ENCODE measurements at regions not wholly inside any gene's neighbourhood (a gene's known extent, or its start where the extent isn't known, plus 50 kb on each side); places are given as distances from the start of the nearest gene placed in this dataset.
"Not testable (repeated sequence)": the region's sequence is repeated elsewhere in the genome, so short reads cannot be mapped to it uniquely, and the experiment has no call there.

- ATAC-seq (no peak), DNase-seq (no peak)
- no peaks in the 10 kb centered on the region for H3K4me1 Mint-ChIP-seq (ENCODE audit: low read depth)
- H3K27me3 Mint-ChIP-seq (ENCODE audit: low read depth) = no peaks in the 10 kb centered on the region
- H3K9me3 Mint-ChIP-seq = peaks cover 12% of the 10 kb centered on the region
- no peaks in the 10 kb centered on the region for H3K36me3 Mint-ChIP-seq (ENCODE audit: insufficient read depth)
- H3K4me3 Mint-ChIP-seq = no peak overlapping the region
Measured at GRCh38 chr4:36590343-36590742, 308.9 kb downstream of the DTHD1 start.

- Mint-ChIP-seq H3K36me3 (ENCODE audit: insufficient read depth) (no peaks in the 10 kb centered on the region), H3K4me3 (no peak overlapping the region), H3K4me1 (ENCODE audit: low read depth) (no peaks in the 10 kb centered on the region), H3K9me3 (no peaks in the 10 kb centered on the region), H3K27me3 (ENCODE audit: low read depth) (no peaks in the 10 kb centered on the region)
- DNase-seq (no peak), ATAC-seq (no peak)
Measured at GRCh38 chr4:36601864-36602495, 320.6 kb downstream of the DTHD1 start.

GRCh38 chr4:36609661-36610060 is 328.2 kb downstream of the DTHD1 start:
- ATAC-seq = no peak
- Mint-ChIP-seq H3K4me1 (ENCODE audit: low read depth) (no peaks in the 10 kb centered on the region), H3K4me3 (no peak overlapping the region), H3K9me3 (peaks cover 14% of the 10 kb centered on the region), H3K36me3 (ENCODE audit: insufficient read depth) (no peaks in the 10 kb centered on the region), H3K27me3 (ENCODE audit: low read depth) (peaks cover 2% of the 10 kb centered on the region)
- no peak for DNase-seq

- DNase-seq (no peak), ATAC-seq (no peak)
- H3K4me3 Mint-ChIP-seq = no peak overlapping the region
- no peaks in the 10 kb centered on the region for H3K4me1 Mint-ChIP-seq (ENCODE audit: low read depth)
- peaks cover 2% of the 10 kb centered on the region for H3K27me3 Mint-ChIP-seq (ENCODE audit: low read depth)
- H3K9me3 Mint-ChIP-seq = peaks cover 14% of the 10 kb centered on the region
- H3K36me3 Mint-ChIP-seq (ENCODE audit: insufficient read depth) = no peaks in the 10 kb centered on the region
Measured at GRCh38 chr4:36610628-36611027, 329.2 kb downstream of the DTHD1 start.

GRCh38 chr4:36613142-36613541 is 331.7 kb downstream of the DTHD1 start:
- not testable (repeated sequence) for H3K27me3 Mint-ChIP-seq (ENCODE audit: low read depth); H3K36me3 Mint-ChIP-seq (ENCODE audit: insufficient read depth); H3K4me3 Mint-ChIP-seq; ATAC-seq; H3K4me1 Mint-ChIP-seq (ENCODE audit: low read depth); DNase-seq
- peaks cover 14% of the 10 kb centered on the region for H3K9me3 Mint-ChIP-seq

- Mint-ChIP-seq H3K4me3 (no peak overlapping the region), H3K9me3 (peaks cover 14% of the 10 kb centered on the region), H3K4me1 (ENCODE audit: low read depth) (no peaks in the 10 kb centered on the region), H3K36me3 (ENCODE audit: insufficient read depth) (no peaks in the 10 kb centered on the region), H3K27me3 (ENCODE audit: low read depth) (peaks cover 2% of the 10 kb centered on the region)
- ATAC-seq = no peak
- no peak for DNase-seq
Measured at GRCh38 chr4:36614011-36614410, 332.6 kb downstream of the DTHD1 start.

- DNase-seq (no peak), ATAC-seq (no peak)
- H3K9me3 Mint-ChIP-seq = no peaks in the 10 kb centered on the region
- H3K36me3 Mint-ChIP-seq (ENCODE audit: insufficient read depth) = no peaks in the 10 kb centered on the region
- H3K4me3 Mint-ChIP-seq = no peak overlapping the region
- H3K4me1 Mint-ChIP-seq (ENCODE audit: low read depth) = no peaks in the 10 kb centered on the region
- H3K27me3 Mint-ChIP-seq (ENCODE audit: low read depth) = peaks cover 2% of the 10 kb centered on the region
Measured at GRCh38 chr4:36618102-36618501, 336.7 kb downstream of the DTHD1 start.

GRCh38 chr4:36624030-36624429 is 342.6 kb downstream of the DTHD1 start:
- DNase-seq = no peak
- H3K4me3 Mint-ChIP-seq = no peak overlapping the region
- H3K9me3 Mint-ChIP-seq = no peaks in the 10 kb centered on the region
- H3K4me1 Mint-ChIP-seq (ENCODE audit: low read depth) = no peaks in the 10 kb centered on the region
- no peaks in the 10 kb centered on the region for H3K27me3 Mint-ChIP-seq (ENCODE audit: low read depth)
- ATAC-seq = no peak
- H3K36me3 Mint-ChIP-seq (ENCODE audit: insufficient read depth) = no peaks in the 10 kb centered on the region

- ATAC-seq (no peak), DNase-seq (no peak)
- no peaks in the 10 kb centered on the region for H3K9me3 Mint-ChIP-seq
- no peaks in the 10 kb centered on the region for H3K27me3 Mint-ChIP-seq (ENCODE audit: low read depth)
- no peaks in the 10 kb centered on the region for H3K36me3 Mint-ChIP-seq (ENCODE audit: insufficient read depth)
- H3K4me1 Mint-ChIP-seq (ENCODE audit: low read depth) = no peaks in the 10 kb centered on the region
- H3K4me3 Mint-ChIP-seq = no peak overlapping the region
Measured at GRCh38 chr4:36638273-36638811, 356.9 kb downstream of the DTHD1 start.

- H3K4me3 Mint-ChIP-seq = no peak overlapping the region
- no peaks in the 10 kb centered on the region for H3K27me3 Mint-ChIP-seq (ENCODE audit: low read depth)
- ATAC-seq (no peak), DNase-seq (no peak)
- H3K9me3 Mint-ChIP-seq = no peaks in the 10 kb centered on the region
- H3K36me3 Mint-ChIP-seq (ENCODE audit: insufficient read depth) = no peaks in the 10 kb centered on the region
- H3K4me1 Mint-ChIP-seq (ENCODE audit: low read depth) = no peaks in the 10 kb centered on the region
Measured at GRCh38 chr4:36640876-36641275, 359.5 kb downstream of the DTHD1 start.

GRCh38 chr4:36651253-36651652 is 369.8 kb downstream of the DTHD1 start:
- H3K27me3 Mint-ChIP-seq (ENCODE audit: low read depth) = no peaks in the 10 kb centered on the region
- no peaks in the 10 kb centered on the region for H3K4me1 Mint-ChIP-seq (ENCODE audit: low read depth)
- H3K4me3 Mint-ChIP-seq = no peak overlapping the region
- DNase-seq = no peak
- no peaks in the 10 kb centered on the region for H3K36me3 Mint-ChIP-seq (ENCODE audit: insufficient read depth)
- peak; percentile 23 to 58 for ATAC-seq
- no peaks in the 10 kb centered on the region for H3K9me3 Mint-ChIP-seq

GRCh38 chr4:36652857-36653256 is 371.4 kb downstream of the DTHD1 start:
- DNase-seq = no peak
- no peaks in the 10 kb centered on the region for H3K4me1 Mint-ChIP-seq (ENCODE audit: low read depth)
- H3K27me3 Mint-ChIP-seq (ENCODE audit: low read depth) = no peaks in the 10 kb centered on the region
- no peaks in the 10 kb centered on the region for H3K9me3 Mint-ChIP-seq
- H3K4me3 Mint-ChIP-seq = no peak overlapping the region
- ATAC-seq = no peak
- H3K36me3 Mint-ChIP-seq (ENCODE audit: insufficient read depth) = no peaks in the 10 kb centered on the region

- H3K4me1 Mint-ChIP-seq (ENCODE audit: low read depth) = no peaks in the 10 kb centered on the region
- DNase-seq (no peak), ATAC-seq (no peak)
- H3K36me3 Mint-ChIP-seq (ENCODE audit: insufficient read depth) = no peaks in the 10 kb centered on the region
- no peak overlapping the region for H3K4me3 Mint-ChIP-seq
- H3K9me3 Mint-ChIP-seq = peaks cover 4% of the 10 kb centered on the region
- H3K27me3 Mint-ChIP-seq (ENCODE audit: low read depth) = no peaks in the 10 kb centered on the region
Measured at GRCh38 chr4:36665985-36666527, 384.6 kb downstream of the DTHD1 start.

- no peaks in the 10 kb centered on the region for H3K27me3 Mint-ChIP-seq (ENCODE audit: low read depth)
- no peak overlapping the region for H3K4me3 Mint-ChIP-seq
- no peaks in the 10 kb centered on the region for H3K4me1 Mint-ChIP-seq (ENCODE audit: low read depth)
- no peaks in the 10 kb centered on the region for H3K9me3 Mint-ChIP-seq
- ATAC-seq (no peak), DNase-seq (no peak)
- no peaks in the 10 kb centered on the region for H3K36me3 Mint-ChIP-seq (ENCODE audit: insufficient read depth)
Measured at GRCh38 chr4:36675436-36675835, 394.0 kb downstream of the DTHD1 start.

All from activated T-cell treated with anti-CD3 and anti-CD28 coated beads, Interleukin-2, amount 50 U/mL, for 4 hours (primary cell).